GM12875 (cell line): ENCODE measurements at regions not wholly inside any gene's neighbourhood (a gene's known extent, or its start where the extent isn't known, plus 50 kb on each side); places are given as distances from the start of the nearest gene placed in this dataset.

Experiments
- H3K4me3 ChIP-seq: one replicate; pipeline ENCODE4 v1.5.1; 2011; ENCODE audit warnings: low read depth, low read length, control low read depth
- TF ChIP-seq, protein P1 (sequence below): IDR thresholded peaks from 2 replicates; pipeline ENCODE4 v1.5.1; 2011; ENCODE audit warnings: low read depth, mild to moderate bottlenecking, control low read depth, inconsistent platforms, low read length, moderate library complexity, borderline replicate concordance; ENCODE audit not compliant: insufficient read depth

DNA sequence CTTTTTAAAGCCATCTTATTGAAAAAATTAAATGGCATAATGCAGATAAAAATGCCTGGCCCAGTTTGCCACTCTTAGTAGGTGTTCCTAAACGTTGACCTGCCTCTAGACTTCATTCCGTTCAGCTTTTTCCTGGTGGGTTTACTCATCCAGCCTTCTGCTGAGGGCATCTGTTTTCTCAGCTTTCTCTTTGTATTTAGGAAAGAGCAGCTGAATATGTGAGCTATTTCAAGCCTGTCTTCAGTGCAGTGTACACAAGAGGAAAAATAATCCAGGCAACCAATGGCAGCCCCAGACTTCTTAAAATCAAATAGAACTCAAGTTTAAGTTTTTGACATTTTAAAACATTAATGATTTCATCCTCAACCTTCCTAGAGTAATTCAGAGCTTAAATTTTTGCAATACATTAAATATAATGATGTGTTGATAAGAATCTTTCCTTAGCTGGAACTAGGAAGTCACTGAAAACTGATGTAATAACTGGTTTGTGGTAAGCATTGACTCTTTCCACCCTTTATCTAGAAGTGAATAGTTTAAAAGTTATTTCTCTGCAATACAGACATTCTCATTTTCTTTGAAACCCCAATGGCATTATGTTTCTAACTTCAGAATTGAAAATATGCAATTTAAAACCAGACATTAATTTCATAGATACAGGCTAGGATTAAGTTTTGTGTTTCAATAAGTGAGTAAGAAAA lies 165.4 kb downstream of the AASDHPPT start:
- no peak overlapping the region for H3K4me3 ChIP-seq
- TF ChIP-seq, protein P1, sequence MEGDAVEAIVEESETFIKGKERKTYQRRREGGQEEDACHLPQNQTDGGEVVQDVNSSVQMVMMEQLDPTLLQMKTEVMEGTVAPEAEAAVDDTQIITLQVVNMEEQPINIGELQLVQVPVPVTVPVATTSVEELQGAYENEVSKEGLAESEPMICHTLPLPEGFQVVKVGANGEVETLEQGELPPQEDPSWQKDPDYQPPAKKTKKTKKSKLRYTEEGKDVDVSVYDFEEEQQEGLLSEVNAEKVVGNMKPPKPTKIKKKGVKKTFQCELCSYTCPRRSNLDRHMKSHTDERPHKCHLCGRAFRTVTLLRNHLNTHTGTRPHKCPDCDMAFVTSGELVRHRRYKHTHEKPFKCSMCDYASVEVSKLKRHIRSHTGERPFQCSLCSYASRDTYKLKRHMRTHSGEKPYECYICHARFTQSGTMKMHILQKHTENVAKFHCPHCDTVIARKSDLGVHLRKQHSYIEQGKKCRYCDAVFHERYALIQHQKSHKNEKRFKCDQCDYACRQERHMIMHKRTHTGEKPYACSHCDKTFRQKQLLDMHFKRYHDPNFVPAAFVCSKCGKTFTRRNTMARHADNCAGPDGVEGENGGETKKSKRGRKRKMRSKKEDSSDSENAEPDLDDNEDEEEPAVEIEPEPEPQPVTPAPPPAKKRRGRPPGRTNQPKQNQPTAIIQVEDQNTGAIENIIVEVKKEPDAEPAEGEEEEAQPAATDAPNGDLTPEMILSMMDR, result no peak

DNA sequence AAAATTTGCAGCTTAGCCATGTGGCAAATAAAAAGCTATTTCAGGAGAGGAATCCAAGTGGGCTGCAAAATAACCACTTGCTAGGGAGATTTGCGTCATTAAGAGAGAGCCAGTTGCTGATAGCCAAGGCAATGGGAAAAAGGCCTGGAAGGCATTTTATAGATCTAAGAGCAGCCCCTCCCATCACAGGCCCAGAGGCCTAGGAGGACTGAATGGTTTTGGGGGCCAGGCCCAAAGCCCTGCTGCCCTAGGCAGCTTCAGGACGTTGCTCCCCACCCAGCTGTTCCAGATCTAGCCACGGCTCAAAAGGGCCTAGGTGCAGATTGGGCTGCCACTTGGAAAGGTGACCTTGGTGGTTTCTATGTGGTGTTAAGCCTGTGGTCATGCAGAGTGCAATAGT lies 169.0 kb downstream of the AASDHPPT start:
- no peak overlapping the region for H3K4me3 ChIP-seq
- TF ChIP-seq, protein P1, result no peak

DNA sequence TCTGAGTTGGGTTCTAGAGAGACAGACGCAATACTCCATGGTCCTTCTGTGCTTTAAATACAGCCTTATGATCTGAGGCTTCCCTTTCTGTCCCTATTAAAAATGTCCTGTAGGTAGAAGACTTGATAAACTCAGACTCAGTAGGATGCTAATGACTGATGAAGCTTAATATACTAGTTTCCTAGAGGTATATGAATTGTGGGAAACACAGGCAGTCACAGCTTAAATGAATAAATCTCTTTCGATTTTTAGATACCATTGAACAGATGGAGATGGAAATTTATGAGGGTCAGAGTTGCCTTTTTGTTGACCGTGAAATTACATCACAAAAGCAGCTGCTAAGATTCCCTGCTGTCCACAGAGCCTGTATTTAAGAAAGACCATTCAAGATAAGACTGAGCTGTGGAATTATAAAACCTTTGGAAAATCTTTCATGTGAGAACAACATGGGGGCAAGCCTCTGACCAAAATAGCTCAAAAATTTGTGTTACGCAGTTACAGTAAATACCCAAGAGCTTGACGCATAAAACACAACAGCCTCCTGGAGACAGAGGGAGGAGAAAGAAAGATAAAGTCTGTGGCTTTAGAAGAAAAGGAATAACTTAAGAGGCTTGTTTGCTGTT lies 172.3 kb downstream of the AASDHPPT start:
- TF ChIP-seq, protein P1, result no peak
- no peak overlapping the region for H3K4me3 ChIP-seq

DNA sequence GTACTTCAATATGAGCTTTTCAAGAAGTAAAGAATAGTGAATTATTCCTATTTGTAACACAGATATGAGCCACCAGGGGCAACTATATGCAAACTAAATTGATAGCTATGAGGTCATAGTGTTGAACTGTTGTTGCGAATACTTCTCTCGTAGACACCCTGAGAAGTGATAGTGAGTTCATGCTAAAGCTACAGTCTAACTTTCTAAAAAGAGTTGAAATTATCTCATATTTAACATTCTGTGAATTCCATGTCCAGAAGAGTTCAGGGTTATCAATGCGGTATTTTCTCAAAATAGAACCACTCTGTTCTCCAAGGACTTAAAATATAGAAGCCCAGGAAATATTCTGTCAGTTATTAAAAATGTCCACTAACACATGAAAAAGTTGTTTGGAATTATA lies 185.4 kb downstream of the AASDHPPT start:
- TF ChIP-seq, protein P1, result no peak
- H3K4me3 ChIP-seq, result no peak overlapping the region

DNA sequence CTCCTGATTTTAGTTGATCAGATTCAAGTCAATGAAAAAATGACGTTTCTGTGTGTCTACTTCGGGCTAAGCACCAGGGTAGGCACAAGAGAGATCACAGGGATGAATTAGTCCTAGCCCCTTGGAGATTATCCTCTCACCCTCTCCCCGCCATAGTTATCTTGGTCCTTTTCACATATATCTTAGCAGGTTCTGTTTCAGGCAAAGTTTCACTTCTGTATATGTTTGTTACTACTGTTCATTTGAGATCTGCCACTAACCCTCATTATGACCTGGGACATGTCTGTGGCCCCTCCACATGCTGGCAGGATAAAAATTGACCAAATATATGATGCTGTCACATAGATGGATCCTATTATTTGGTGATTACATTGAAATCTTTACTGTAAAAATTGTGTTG lies 186.1 kb downstream of the AASDHPPT start:
- no peak overlapping the region for H3K4me3 ChIP-seq
- TF ChIP-seq, protein P1, result no peak

DNA sequence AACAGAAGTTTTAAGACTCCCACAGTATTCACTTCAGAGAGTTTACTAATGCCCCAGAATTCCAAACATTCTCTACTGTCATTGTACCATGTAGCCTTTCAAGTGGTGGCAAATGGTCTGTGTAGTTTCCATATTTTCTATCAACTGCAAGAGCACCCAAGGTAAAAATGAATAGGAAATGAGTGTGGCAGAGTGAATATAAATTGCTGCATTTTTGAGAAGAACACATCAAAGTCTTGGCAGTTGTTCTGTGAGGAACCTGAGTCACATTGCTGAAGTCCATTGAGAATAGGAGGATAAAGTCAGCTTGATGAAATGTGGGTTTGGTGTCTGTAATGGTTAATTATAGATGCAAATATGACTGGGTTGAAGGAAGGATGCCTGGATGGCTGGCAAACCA lies 193.6 kb downstream of the AASDHPPT start:
- H3K4me3 ChIP-seq, result no peak overlapping the region
- TF ChIP-seq, protein P1, result no peak

DNA sequence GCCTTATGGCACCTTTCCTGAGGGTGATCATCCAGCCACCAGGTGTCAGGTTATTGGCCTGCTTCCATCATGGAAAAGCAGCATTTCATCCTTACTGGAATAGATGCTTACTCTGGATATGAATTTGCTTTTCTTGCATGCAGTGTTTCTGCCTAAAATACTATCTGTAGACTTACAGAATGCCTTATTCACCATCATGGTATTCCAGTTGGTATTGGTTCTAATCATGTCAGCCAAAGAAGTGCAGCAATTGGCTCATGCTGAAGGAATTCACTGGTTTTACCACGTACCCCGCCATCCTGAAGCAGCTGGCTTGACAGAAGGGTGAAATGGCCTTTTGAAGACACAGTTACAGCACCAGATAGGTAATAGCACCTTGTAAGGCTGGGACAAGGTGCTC lies 194.2 kb downstream of the AASDHPPT start:
- TF ChIP-seq, protein P1, result no peak
- no peak overlapping the region for H3K4me3 ChIP-seq
